ENCODE measurements at regions not wholly inside any gene's neighbourhood (a gene's known extent, or its start where the extent isn't known, plus 50 kb on each side); places are given as distances from the start of the nearest gene placed in this dataset.
A peak's percentile ranks its signal among the peaks of the same experiment; 100 is the strongest.

- no peaks in the 10 kb centered on the region for H3K4me1 ChIP-seq (ENCODE audit: control insufficient read depth in 1 of 2, insufficient read depth in 2 of 2, low read length in 2 of 2)
- no peak overlapping the region for H3K4me3 ChIP-seq (replicated peaks in 1 of 3; ENCODE audit: low read depth in 2 of 3, low read length in 3 of 3)
- no peak overlapping the region for H2AFZ ChIP-seq (ENCODE audit: insufficient read depth, low read depth, low read length, poor library complexity, severe bottlenecking)
- intact Hi-C loops (cut with micrococcal nuclease) = no loop called here
- WGBS (ENCODE audit: insufficient coverage) = 92% methylated on average over 8 of the region's 10 CpGs
- no peak overlapping the region for H3K4me2 ChIP-seq (replicated peaks; ENCODE audit: extremely low read depth, low read length, poor library complexity, severe bottlenecking)
- Mint-ChIP-seq H3K9me3 (peaks cover 0 to 1% (median 0%) of the 10 kb centered on the region in 7 donors), H3K36me3 (no peaks in the 10 kb centered on the region), H3K4me1 (no peaks in the 10 kb centered on the region), H3K27me3 (ENCODE audit: low read depth in 3 of 3) (peaks cover 4 to 10% (median 7%) of the 10 kb centered on the region in 3 donors), H3K27ac (no peak overlapping the region), H3K4me3 (no peak overlapping the region)
- no peak overlapping the region for H3K27ac ChIP-seq (ENCODE audit: low read depth in 1 of 2, low read length in 2 of 2)
- no peaks in the 10 kb centered on the region for H3K9me3 ChIP-seq (replicated peaks in 1 of 2; ENCODE audit: control insufficient read depth in 1 of 2, insufficient read depth in 1 of 2, low read length in 2 of 2)
- DNase-seq = no peak
- H3K36me3 ChIP-seq (replicated peaks in 1 of 2; ENCODE audit: control insufficient read depth in 1 of 2, insufficient read depth in 2 of 2, low read length in 2 of 2) = no peaks in the 10 kb centered on the region
- no peaks in the 10 kb centered on the region for H4K20me1 ChIP-seq (ENCODE audit: insufficient read depth, low read length)
- H3K9ac ChIP-seq (ENCODE audit: insufficient read depth, low read length, poor library complexity, severe bottlenecking) = no peak overlapping the region
- peaks cover 4 to 9% of the 10 kb centered on the region in 2 donors for H3K27me3 ChIP-seq (ENCODE audit: control insufficient read depth in 2 of 2, insufficient read depth in 2 of 2, low read length in 2 of 2)
- H3K79me2 ChIP-seq (ENCODE audit: insufficient read depth, low read length) = no peaks in the 10 kb centered on the region
- TF ChIP-seq CTCF (IDR thresholded peaks at IDR 0.05) = no peak
These were observed 62.1 kb upstream of the SPRED1 start for GRCh38 chr15:38190501-38190900.

- no peak for DNase-seq
- no peak for TF ChIP-seq CTCF (IDR thresholded peaks at IDR 0.05)
- H3K9ac ChIP-seq (ENCODE audit: insufficient read depth, low read length, poor library complexity, severe bottlenecking) = no peak overlapping the region
- H3K27ac ChIP-seq (ENCODE audit: low read depth in 1 of 2, low read length in 2 of 2) = no peak overlapping the region
- intact Hi-C loops (cut with micrococcal nuclease) = no loop called here
- no peak overlapping the region for H3K4me2 ChIP-seq (replicated peaks; ENCODE audit: extremely low read depth, low read length, poor library complexity, severe bottlenecking)
- peaks cover 0 to 2% (median 0%) of the 10 kb centered on the region in 7 donors for H3K9me3 Mint-ChIP-seq
- H3K36me3 Mint-ChIP-seq = no peaks in the 10 kb centered on the region
- peaks cover 4 to 9% of the 10 kb centered on the region in 2 donors for H3K27me3 ChIP-seq (ENCODE audit: control insufficient read depth in 2 of 2, insufficient read depth in 2 of 2, low read length in 2 of 2)
- H4K20me1 ChIP-seq (ENCODE audit: insufficient read depth, low read length) = no peaks in the 10 kb centered on the region
- H3K4me3 Mint-ChIP-seq = no peak overlapping the region
- no peak overlapping the region for H3K4me3 ChIP-seq (replicated peaks in 1 of 3; ENCODE audit: low read depth in 2 of 3, low read length in 3 of 3)
- peak overlapping the region in 1 of 7 donors; percentile 2 for H3K27ac Mint-ChIP-seq
- H3K79me2 ChIP-seq (ENCODE audit: insufficient read depth, low read length) = no peaks in the 10 kb centered on the region
- no peaks in the 10 kb centered on the region for H3K36me3 ChIP-seq (replicated peaks in 1 of 2; ENCODE audit: control insufficient read depth in 1 of 2, insufficient read depth in 2 of 2, low read length in 2 of 2)
- no CpG with 5 or more reads among the region's 2 CpGs for WGBS (ENCODE audit: insufficient coverage)
- H2AFZ ChIP-seq (ENCODE audit: insufficient read depth, low read depth, low read length, poor library complexity, severe bottlenecking) = no peak overlapping the region
- H3K9me3 ChIP-seq (replicated peaks in 1 of 2; ENCODE audit: control insufficient read depth in 1 of 2, insufficient read depth in 1 of 2, low read length in 2 of 2) = no peaks in the 10 kb centered on the region
- H3K4me1 Mint-ChIP-seq = no peaks in the 10 kb centered on the region
- peaks cover 4 to 8% (median 5%) of the 10 kb centered on the region in 3 donors for H3K27me3 Mint-ChIP-seq (ENCODE audit: low read depth in 3 of 3)
- H3K4me1 ChIP-seq (ENCODE audit: control insufficient read depth in 1 of 2, insufficient read depth in 2 of 2, low read length in 2 of 2) = no peaks in the 10 kb centered on the region
These were observed 60.1 kb upstream of the SPRED1 start for GRCh38 chr15:38192496-38192895.

Measured in CD14-positive monocyte (primary cell).